Stimulated activated naive B cell treated with anti-CD40 and anti-IgM and Interleukin-4, amounts not matched to agents 10 μg/mL and 1 μg/mL and 100 μg/mL, for 72 hours (primary cell): ENCODE measurements at regions not wholly inside any gene's neighbourhood (a gene's known extent, or its start where the extent isn't known, plus 50 kb on each side); places are given as distances from the start of the nearest gene placed in this dataset.

ENCODE experiments used
- ATAC-seq, 2 donors: fragments of 150-1000 bp; cut with Tn5 transposase; replicated peaks; 2 replicates each; pipeline ENCODE4 v1.10.0; 2021; ENCODE audit warnings: moderate library complexity in 1 of 2
- DNase-seq: peaks from one replicate; pipeline ENCODE4 v3.0.0; 2021
- H3K27ac Mint-ChIP-seq: one replicate; pipeline ENCODE4 v1.8.0; 2022; ENCODE audit warnings: mild to moderate bottlenecking, mixed read lengths
- H3K27me3 Mint-ChIP-seq, 2 donors: one replicate each; pipeline ENCODE4 v1.8.0; 2022; ENCODE audit warnings: mixed read lengths in 2 of 2
- H3K36me3 Mint-ChIP-seq, 2 donors: one replicate each; pipeline ENCODE4 v1.8.0; 2022; ENCODE audit warnings: mixed read lengths in 2 of 2, mild to moderate bottlenecking in 1 of 2
- H3K4me1 Mint-ChIP-seq, 2 donors: one replicate each; pipeline ENCODE4 v1.8.0; 2022; ENCODE audit warnings: mixed read lengths in 2 of 2, mild to moderate bottlenecking in 1 of 2
- H3K4me3 Mint-ChIP-seq, 2 donors: one replicate each; pipeline ENCODE4 v1.8.0; 2022; ENCODE audit warnings: mild to moderate bottlenecking in 2 of 2, mixed read lengths in 2 of 2, moderate library complexity in 1 of 2
- H3K9me3 Mint-ChIP-seq, 2 donors: one replicate each; pipeline ENCODE4 v1.8.0; 2022; ENCODE audit warnings: mixed read lengths in 2 of 2, mild to moderate bottlenecking in 1 of 2

GRCh38 chr20:56994006-56994405 is 272.4 kb downstream of the BMP7 start:
- no peak overlapping the region for H3K27ac Mint-ChIP-seq
- ATAC-seq (no peak), DNase-seq (no peak)
- peaks cover 7 to 17% of the 10 kb centered on the region in 2 donors for H3K27me3 Mint-ChIP-seq
- no peaks in the 10 kb centered on the region for H3K4me1 Mint-ChIP-seq
- H3K4me3 Mint-ChIP-seq: no peak overlapping the region
- H3K36me3 Mint-ChIP-seq: no peaks in the 10 kb centered on the region
- H3K9me3 Mint-ChIP-seq: peaks cover 3 to 8% of the 10 kb centered on the region in 2 donors

- H3K27ac Mint-ChIP-seq: no peak overlapping the region
- H3K36me3 Mint-ChIP-seq: no peaks in the 10 kb centered on the region
- no peak overlapping the region for H3K4me3 Mint-ChIP-seq
- H3K9me3 Mint-ChIP-seq: peaks cover 6 to 11% of the 10 kb centered on the region in 2 donors
- DNase-seq (no peak), ATAC-seq (no peak)
- peaks cover 0 to 20% of the 10 kb centered on the region in 2 donors for H3K27me3 Mint-ChIP-seq
- no peaks in the 10 kb centered on the region for H3K4me1 Mint-ChIP-seq
These were observed 271.3 kb downstream of the BMP7 start for GRCh38 chr20:56995149-56995548.

DNA sequence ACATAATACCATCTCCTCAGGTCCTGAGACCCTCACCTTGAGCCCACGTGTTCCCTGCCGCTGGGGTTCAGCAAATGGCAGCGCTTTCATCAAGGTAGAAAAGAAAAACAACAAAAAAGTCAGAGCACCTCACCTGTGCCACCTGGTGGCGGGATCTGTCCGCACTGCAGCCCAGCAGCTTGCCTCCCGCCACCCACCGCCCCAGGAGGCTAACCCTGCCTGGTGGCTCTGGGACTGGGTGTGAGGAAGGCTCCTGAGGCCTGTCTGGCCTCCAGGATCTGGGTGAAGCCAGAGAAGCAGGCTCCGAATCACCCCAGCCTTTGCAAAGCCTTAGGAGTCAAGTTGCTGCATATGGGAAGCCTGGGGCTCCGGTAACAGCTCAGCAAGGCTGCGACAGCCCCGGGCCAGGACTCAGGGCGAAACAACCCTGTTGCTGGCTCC is 270.8 kb downstream of the BMP7 start:
- DNase-seq: no peak
- H3K27ac Mint-ChIP-seq: no peak overlapping the region
- no peaks in the 10 kb centered on the region for H3K36me3 Mint-ChIP-seq
- peaks cover 0 to 21% of the 10 kb centered on the region in 2 donors for H3K27me3 Mint-ChIP-seq
- no peak for ATAC-seq
- H3K4me1 Mint-ChIP-seq: no peaks in the 10 kb centered on the region
- no peak overlapping the region for H3K4me3 Mint-ChIP-seq
- peaks cover 8 to 14% of the 10 kb centered on the region in 2 donors for H3K9me3 Mint-ChIP-seq

DNA sequence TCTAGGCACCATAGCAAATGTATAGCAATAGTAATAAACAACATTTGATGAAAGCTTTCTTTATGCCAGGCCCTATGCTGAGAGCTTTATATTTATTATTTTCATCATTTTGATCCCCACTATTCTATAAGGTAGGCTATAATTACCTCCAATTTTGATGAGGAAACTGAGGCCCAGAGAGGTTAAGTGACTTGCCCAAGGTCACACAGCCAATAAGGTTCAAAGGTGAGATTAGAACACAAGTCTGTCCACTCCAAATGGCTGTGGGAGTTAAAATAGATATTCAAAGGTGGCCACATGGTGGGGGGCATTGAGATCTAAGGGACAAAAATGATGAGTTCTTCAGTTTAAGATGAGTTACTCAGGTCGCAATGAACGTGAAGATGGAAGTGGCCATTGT is 269.9 kb downstream of the BMP7 start:
- H3K9me3 Mint-ChIP-seq: peaks cover 8 to 14% of the 10 kb centered on the region in 2 donors
- no peak for DNase-seq
- H3K4me1 Mint-ChIP-seq: no peaks in the 10 kb centered on the region
- no peak for ATAC-seq
- H3K36me3 Mint-ChIP-seq: no peaks in the 10 kb centered on the region
- no peak overlapping the region for H3K27ac Mint-ChIP-seq
- peaks cover 0 to 13% of the 10 kb centered on the region in 2 donors for H3K27me3 Mint-ChIP-seq
- no peak overlapping the region for H3K4me3 Mint-ChIP-seq

DNA sequence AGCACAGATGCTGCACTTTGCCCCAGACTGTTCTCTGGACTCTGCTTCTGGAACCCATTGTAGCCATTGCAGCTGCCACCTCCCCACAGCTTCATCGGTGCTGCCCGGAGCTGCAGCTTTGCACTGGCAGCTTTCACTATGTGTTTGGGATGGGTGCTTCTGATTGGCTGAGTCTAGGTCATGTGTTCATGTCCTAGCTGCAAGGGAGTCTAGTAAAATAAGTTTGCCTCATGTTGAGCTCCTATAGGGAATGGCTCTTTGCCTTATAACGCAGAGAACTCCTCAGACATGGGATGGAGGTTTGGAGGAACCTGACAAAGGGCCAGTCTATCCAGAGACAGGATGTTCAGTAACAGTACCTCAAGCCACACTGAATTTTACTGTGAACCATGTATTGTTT is 268.0 kb downstream of the BMP7 start:
- peaks cover under 1 to 6% of the 10 kb centered on the region in 2 donors for H3K27me3 Mint-ChIP-seq
- DNase-seq (no peak), ATAC-seq (no peak)
- no peaks in the 10 kb centered on the region for H3K36me3 Mint-ChIP-seq
- no peak overlapping the region for H3K4me3 Mint-ChIP-seq
- H3K27ac Mint-ChIP-seq: no peak overlapping the region
- H3K4me1 Mint-ChIP-seq: no peaks in the 10 kb centered on the region
- H3K9me3 Mint-ChIP-seq: peaks cover 8 to 14% of the 10 kb centered on the region in 2 donors

DNA sequence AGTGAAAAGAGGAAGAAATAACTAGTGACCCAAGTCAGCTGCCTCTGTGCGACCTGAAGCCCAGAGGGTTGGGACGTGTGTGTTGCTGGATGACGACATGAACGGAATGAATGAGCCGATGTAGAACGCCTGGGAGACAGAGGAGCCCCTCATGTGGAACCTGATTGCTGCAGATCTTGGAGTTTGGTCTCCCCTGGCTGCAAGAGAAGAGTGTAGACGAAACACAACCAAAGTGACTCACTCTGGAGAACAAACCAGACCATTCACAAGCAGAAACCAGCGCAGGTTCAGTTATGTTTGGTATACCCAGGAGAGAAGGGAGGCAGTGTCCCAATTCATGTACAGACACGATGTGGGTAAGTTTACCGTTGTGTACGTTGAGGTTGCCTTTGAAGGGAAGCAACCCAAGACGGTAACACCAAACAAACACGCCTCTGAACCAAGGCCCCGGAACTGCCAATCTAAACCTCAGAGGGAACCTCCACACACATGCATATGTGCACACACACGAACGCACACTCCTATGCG is 265.9 kb downstream of the BMP7 start:
- H3K27ac Mint-ChIP-seq: no peak overlapping the region
- H3K9me3 Mint-ChIP-seq: peaks cover 8 to 14% of the 10 kb centered on the region in 2 donors
- peaks cover 0 to 2% of the 10 kb centered on the region in 2 donors for H3K4me1 Mint-ChIP-seq
- no peak overlapping the region for H3K4me3 Mint-ChIP-seq
- no peak for ATAC-seq
- peaks cover 12% of the 10 kb centered on the region in 2 donors for H3K27me3 Mint-ChIP-seq
- DNase-seq: no peak
- no peaks in the 10 kb centered on the region for H3K36me3 Mint-ChIP-seq

DNA sequence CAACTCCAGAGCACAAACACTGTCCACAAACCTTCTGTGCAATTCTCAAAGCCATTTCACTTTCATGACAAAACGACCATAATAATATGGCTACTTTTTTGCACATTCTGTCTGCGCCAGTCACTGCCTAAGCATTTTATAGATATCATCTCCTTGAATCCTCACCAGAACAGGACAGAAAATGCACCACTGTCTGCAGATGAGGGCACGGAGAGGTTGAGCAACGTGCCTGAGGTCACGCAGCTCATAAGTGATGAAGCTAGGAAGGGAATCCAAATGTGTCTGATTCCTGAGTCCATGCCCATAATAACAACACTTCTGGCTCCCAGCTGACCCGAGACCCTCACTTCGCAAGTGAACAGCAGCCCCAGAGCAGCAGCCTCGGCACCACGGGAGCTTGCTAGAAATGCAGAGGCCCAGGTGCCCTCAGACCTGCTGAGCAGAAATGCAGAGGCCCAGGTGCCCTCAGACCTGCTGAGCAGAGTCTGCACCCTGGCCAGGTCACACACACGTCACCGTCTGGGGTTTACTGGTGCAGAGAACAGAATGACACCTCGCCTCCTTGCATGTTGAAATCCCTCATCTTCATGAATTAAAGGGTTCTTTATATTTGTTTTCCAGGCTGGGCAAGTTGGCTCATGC is 265.2 kb downstream of the BMP7 start:
- no peak overlapping the region for H3K4me3 Mint-ChIP-seq
- H3K36me3 Mint-ChIP-seq: no peaks in the 10 kb centered on the region
- peaks cover 8 to 14% of the 10 kb centered on the region in 2 donors for H3K9me3 Mint-ChIP-seq
- no peak overlapping the region for H3K27ac Mint-ChIP-seq
- peaks cover 0 to 2% of the 10 kb centered on the region in 2 donors for H3K4me1 Mint-ChIP-seq
- DNase-seq (no peak), ATAC-seq (no peak)
- peaks cover 12% of the 10 kb centered on the region in 2 donors for H3K27me3 Mint-ChIP-seq

DNA sequence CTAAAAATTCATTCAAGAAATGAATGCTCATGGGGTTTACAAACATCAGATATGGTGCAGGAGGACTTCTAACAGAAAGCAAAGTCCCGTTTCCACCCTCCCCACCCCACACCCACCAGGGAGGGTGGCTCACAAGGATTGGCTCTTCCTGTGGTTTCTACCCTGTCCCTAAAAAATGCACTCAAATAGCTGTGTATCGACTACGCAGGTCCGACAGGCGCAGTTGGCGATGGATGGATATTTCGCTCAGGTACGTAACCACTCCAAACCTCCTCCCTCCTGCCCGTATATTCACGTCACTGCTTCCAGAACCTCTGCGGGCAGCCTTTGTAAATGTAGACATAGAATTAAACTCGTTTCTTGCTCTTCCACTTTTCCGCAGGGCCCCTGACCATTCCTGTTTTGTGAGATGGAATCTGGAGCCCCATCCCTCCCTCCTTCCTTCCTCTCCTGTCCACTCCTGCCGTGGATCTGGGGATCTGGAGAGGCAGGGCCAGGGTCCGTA is 264.3 kb downstream of the BMP7 start:
- DNase-seq (no peak), ATAC-seq (no peak)
- H3K9me3 Mint-ChIP-seq: peaks cover 8 to 14% of the 10 kb centered on the region in 2 donors
- H3K4me1 Mint-ChIP-seq: peaks cover 7 to 9% of the 10 kb centered on the region in 2 donors
- peaks cover 12% of the 10 kb centered on the region in 2 donors for H3K27me3 Mint-ChIP-seq
- H3K27ac Mint-ChIP-seq: no peak overlapping the region
- H3K4me3 Mint-ChIP-seq: no peak overlapping the region
- H3K36me3 Mint-ChIP-seq: no peaks in the 10 kb centered on the region

DNA sequence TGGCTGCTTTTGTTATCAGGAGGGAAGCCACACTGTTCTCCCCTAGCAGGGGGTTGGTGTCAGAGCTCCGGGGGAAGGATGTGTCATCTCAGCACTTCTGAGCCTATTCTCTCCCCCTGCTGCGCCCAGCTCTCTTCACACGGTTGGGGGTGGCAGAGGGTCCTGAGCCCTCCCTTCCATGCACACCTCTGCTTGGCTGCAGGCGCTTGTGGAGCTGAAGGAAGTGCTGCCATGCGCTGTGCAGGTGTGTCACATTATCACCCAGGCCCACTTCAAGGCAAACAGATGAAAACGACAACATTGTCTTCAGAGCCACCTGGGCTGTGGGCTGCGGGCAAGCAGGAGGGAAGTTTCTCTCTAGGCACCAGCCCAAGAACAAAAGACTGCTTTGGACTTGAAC is 263.4 kb downstream of the BMP7 start:
- H3K27me3 Mint-ChIP-seq: peaks cover 12% of the 10 kb centered on the region in 2 donors
- peaks cover 8 to 14% of the 10 kb centered on the region in 2 donors for H3K9me3 Mint-ChIP-seq
- no peak for DNase-seq
- H3K27ac Mint-ChIP-seq: no peak overlapping the region
- no peak overlapping the region for H3K4me3 Mint-ChIP-seq
- peaks cover 13 to 17% of the 10 kb centered on the region in 2 donors for H3K4me1 Mint-ChIP-seq
- H3K36me3 Mint-ChIP-seq: no peaks in the 10 kb centered on the region
- ATAC-seq: no peak

DNA sequence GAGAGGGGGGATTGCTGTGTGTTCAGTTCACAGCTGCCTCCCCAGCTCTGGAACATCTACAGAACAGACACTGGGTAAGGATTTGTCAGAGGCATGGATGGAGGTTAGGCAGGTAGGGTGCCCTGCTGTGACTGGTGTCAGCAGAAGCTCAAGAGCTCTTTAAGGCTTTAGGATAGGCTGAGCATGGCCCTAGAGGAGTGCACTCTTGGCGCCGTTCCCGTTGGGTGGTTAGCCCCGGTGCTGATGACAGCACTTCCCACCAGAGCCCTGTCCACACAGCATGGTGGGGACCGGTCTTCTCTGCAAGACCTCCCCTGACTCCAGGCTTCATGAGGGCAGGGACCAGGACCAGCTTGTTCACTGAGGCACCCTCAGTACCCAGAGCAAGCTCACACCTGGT is 262.0 kb downstream of the BMP7 start:
- Mint-ChIP-seq H3K27me3 (peaks cover 12% of the 10 kb centered on the region in 2 donors), H3K4me1 (peaks cover 13 to 17% of the 10 kb centered on the region in 2 donors), H3K27ac (no peak overlapping the region), H3K9me3 (peaks cover 4 to 5% of the 10 kb centered on the region in 2 donors), H3K4me3 (no peak overlapping the region), H3K36me3 (no peaks in the 10 kb centered on the region)
- ATAC-seq (no peak), DNase-seq (no peak)

GRCh38 chr20:57004951-57005933 is 261.2 kb downstream of the BMP7 start:
- H3K9me3 Mint-ChIP-seq: peaks cover 2 to 3% of the 10 kb centered on the region in 2 donors

DNA sequence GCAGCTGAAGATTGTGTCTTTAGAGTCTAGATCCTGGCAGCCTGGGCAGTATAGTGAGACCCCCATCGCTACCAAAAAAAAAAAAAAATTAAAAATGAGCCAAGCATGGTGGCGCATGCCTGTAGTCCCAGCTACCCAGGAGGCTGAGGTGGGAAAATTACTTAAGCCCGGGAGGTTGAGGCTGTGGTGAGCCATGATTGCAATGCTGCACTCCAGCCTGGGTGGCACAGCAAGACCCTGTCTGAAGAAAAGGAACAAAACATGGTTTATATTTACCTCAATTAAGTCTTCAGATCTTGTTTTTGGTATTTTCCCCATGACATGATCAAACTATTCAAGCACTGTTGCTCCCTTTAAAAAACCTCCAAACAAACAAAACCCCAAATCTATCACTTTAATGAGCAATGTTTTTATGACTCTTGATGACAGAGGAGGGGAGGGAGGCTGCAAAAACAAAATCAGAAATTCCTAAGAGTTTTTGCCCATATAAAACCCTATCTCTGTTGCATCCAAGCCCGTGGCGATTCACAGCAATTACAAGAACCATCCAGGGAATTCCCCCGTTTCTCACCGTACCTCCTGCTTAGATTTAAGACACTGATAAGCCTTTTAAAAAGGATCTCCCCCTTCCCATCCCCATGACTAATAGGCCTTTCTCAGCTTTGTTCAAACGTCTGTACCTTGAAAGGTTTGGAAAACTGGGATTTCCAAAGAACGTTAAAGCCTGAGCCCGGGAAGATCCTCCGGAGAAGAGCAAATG is 259.9 kb downstream of the BMP7 start:
- Mint-ChIP-seq H3K27ac (peak overlapping the region; percentile 27), H3K4me3 (peak overlapping the region in 1 of 2 donors; percentile 4), H3K9me3 (peaks cover 0 to 1% of the 10 kb centered on the region in 2 donors), H3K27me3 (peaks cover 22 to 30% of the 10 kb centered on the region in 2 donors), H3K36me3 (no peaks in the 10 kb centered on the region), H3K4me1 (peaks cover 13 to 17% of the 10 kb centered on the region in 2 donors)
- ATAC-seq: peak; percentile 33 to 68
- no peak for DNase-seq

More at GRCh38 chr20:57004951-57005933, 261.2 kb downstream of the BMP7 start:
- DNase-seq: no peak
- no peak for ATAC-seq
- H3K27ac Mint-ChIP-seq: no peak overlapping the region
- no peaks in the 10 kb centered on the region for H3K36me3 Mint-ChIP-seq
- peaks cover 14 to 19% of the 10 kb centered on the region in 2 donors for H3K27me3 Mint-ChIP-seq
- H3K4me1 Mint-ChIP-seq: peaks cover 13 to 17% of the 10 kb centered on the region in 2 donors
- no peak overlapping the region for H3K4me3 Mint-ChIP-seq

DNA sequence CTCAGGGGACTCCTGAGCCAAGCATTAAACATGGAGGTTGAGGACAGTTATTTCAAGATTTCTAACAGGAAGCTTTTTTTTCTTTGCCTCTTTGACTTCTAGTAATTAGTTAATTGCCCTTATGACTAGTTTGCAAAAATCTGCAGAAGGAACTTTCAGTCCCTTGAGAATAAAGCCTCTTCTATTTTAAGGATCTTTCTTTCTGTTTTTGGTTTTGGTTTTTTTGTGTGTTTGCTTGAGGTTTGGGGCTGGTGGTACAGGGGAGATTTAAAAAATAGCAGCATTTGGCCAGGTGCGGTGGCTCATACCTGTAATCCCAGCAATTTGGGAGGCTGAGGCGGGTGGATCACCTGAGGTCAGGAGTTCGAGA is 259.3 kb downstream of the BMP7 start:
- H3K4me1 Mint-ChIP-seq: peaks cover 13 to 17% of the 10 kb centered on the region in 2 donors
- H3K9me3 Mint-ChIP-seq: peaks cover 0 to 1% of the 10 kb centered on the region in 2 donors
- ATAC-seq (peak; percentile 41 to 81), DNase-seq (no peak)
- peak overlapping the region in 1 of 2 donors; percentile 4 for H3K4me3 Mint-ChIP-seq
- peaks cover 25 to 33% of the 10 kb centered on the region in 2 donors for H3K27me3 Mint-ChIP-seq
- peak overlapping the region; percentile 27 for H3K27ac Mint-ChIP-seq
- H3K36me3 Mint-ChIP-seq: no peaks in the 10 kb centered on the region
